HG03108 (cell line): ENCODE measurements at regions not wholly inside any gene's neighbourhood (a gene's known extent, or its start where the extent isn't known, plus 50 kb on each side); places are given as distances from the start of the nearest gene placed in this dataset.

Experiments used
- ATAC-seq: cut with Tn5 transposase; IDR thresholded peaks from one replicate; pipeline ENCODE4 v1.9.1; 2021; ENCODE audit warnings: moderate library complexity; ENCODE audit not compliant: unreplicated experiment

GRCh38 chr1:232556351-232556750, 73.6 kb downstream of the SIPA1L2 start:
- ATAC-seq, result no peak

- no peak for ATAC-seq
Measured at GRCh38 chr1:232555494-232556210, 74.3 kb downstream of the SIPA1L2 start.

DNA sequence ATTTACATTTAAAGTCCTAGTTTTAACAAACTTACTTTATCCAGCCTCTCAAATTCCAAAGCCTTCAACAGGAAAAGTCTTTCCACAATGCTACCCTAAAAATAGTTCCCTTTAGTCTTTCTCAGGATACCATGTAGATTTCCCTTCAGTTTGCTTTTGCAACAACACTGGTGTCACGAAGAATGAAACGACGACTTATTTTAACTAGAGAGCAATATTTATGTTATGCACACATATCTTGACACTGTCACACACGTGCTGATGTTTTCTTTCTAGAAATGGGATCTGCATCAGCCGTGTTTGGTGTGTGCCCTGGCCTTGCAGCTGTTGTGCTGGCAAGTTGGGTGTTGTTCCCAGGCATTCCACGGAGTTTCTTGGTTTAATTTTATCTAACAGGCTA, 75.5 kb downstream of the SIPA1L2 start:
- no peak for ATAC-seq

GRCh38 chr1:232553809-232554208, 76.1 kb downstream of the SIPA1L2 start:
- no peak for ATAC-seq

- ATAC-seq, result no peak
Measured at GRCh38 chr1:232553050-232553754, 76.7 kb downstream of the SIPA1L2 start.

DNA sequence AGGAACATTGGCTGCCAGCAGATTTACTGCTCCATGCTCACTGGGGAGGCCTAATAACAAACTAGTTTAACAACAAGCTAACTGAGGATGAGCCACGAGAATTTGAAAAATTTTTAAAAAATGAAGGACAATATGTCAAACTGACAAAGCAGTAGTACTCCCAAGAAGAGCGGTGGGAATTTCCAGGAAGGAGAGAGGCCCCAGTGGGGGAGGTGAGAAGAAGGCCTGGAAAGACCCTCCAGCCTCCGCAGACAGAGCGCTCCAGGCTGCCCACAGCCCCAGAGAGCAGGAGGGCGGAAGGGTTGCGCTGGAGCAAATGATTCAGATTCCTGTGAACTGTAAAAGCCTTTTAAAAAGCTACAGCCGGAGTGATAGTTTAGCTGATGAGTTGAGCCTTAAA, 78.5 kb downstream of the SIPA1L2 start:
- no peak for ATAC-seq

DNA sequence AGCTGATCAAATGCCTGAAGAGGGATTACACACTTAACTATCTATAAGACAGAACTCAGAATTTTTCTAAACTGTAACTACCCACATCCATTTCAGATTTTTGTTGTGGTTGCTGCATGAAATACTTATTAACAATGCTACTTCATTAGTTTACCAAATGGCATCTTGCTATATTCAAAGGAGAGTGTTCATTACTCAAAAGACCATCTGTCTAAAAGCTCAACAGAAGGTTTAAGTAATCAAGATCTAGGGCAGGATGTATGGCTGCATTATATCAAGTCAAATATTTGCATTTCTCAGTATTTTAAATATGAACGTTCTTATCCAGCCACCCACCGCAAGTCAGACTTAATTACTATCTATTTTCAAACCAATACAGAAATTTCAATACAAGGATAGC, 79.9 kb downstream of the SIPA1L2 start:
- no peak for ATAC-seq

DNA sequence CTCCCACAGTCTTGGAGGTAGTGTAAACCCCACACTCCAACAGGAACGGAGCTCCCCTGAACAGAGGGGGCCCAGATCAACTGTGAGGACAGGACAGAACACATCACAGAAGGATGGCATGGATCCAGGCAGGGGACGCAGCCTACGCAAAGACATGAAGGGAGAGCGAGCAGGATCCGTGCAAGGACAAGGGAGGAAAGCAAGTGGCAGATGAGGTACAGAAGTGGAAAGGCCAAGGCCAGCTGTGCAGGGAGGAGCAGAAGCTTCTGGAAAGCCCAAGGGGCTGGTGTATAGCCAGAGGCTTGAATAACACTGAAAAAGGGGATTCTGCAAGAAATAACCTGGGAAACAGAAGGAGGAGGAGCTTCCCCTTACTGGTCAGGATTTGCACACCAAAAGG, 81.2 kb downstream of the SIPA1L2 start:
- no peak for ATAC-seq

DNA sequence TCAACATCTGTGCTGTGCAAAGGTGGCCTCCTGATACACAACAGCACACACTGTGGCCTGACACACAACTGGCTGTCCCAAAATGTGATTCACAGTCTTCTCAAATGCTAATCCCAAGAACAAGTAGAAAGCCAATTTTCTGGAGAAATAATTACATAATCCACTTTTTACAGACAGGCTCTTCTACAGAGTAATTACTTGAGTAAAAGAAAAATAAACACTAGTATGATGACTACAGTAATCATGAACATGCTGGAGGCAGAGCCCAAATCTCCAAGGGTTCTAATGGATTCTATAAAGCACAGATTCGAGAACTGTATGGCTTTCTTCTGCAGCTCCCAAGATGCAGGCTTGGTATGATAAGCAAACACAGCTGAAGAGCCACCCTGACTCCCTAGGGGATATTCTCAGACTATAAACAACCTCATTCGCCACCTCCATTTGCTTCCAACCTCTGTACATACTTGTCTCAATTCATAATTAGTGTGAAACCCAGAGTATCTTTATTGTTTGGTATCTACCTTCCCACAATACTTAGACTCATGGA, 81.9 kb downstream of the SIPA1L2 start:
- no peak for ATAC-seq

GRCh38 chr1:232542633-232543593, 87.0 kb downstream of the SIPA1L2 start:
- no peak for ATAC-seq

DNA sequence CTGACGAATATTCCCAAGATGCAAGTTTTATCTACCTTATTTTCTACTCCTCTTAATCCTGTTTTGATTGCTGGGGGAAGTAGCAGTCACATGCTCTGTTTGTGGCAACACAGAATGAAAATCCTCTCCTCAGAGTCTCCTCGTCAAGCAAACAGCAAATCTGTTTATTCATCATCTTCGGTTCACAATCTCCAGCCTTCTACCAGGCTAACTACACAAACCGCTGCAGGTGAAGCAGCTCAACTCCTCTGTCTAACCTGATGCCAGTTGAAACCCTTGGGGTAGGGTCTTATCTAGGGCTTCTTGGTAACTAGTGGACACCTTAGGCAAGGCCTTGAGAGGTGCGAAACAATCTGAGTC, 91.0 kb downstream of the SIPA1L2 start:
- no peak for ATAC-seq

- no peak for ATAC-seq
Measured at GRCh38 chr1:232538224-232538942, 91.5 kb downstream of the SIPA1L2 start.

- no peak for ATAC-seq
Measured at GRCh38 chr1:232534552-232535517, 95.1 kb downstream of the SIPA1L2 start.

DNA sequence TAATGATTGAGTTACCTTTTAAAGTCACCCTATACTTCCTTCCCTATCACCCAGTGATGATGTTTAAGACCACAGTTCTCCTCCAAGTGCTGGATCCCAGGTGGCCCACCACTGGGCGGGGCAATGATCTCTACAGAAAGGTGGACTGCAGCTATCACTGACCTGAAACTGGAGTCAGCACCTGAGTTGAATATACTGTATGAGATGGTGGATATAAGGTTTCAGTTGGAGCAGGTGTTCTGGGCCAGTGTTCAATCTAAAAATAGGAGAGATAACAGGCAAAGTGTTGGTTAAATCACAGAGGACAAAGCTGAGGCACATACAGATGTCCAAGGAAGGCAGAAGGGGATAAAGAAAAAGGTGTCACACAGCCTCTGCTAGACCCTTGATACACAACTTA, 96.6 kb downstream of the SIPA1L2 start:
- no peak for ATAC-seq

- no peak for ATAC-seq
Measured at GRCh38 chr1:232532901-232533300, 97.0 kb downstream of the SIPA1L2 start.

- ATAC-seq, result no peak
Measured at GRCh38 chr1:232531291-232531690, 98.6 kb downstream of the SIPA1L2 start.

- no peak for ATAC-seq
Measured at GRCh38 chr1:232529747-232530146, 100.2 kb downstream of the SIPA1L2 start.

DNA sequence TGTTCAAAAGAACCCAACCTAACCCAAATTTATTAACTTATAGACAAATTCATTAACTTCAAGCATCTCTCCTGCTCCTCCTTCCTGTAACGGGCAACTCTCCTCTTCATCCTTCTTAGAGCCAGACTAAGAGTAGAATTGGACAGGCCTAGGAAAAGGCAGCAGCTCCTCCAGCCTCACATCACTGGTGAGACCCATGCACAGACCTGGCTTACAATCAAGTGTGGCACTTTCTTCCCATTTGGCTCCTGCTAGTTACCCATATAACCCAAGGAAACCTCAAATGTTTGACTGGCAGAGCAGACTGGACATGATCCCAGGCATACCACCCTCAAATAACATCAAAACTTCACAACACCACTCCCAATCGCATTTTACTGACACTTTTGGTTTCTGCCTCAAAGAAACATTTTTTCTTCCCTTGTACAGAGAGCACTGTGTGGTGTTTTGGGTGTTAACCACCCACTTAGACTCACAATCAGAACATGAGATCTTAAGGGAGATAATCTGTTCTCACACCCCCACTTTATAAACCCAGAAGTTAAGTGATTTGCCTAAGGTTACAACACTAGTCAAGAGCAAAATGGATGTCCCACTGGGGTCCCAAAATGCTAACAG, 101.4 kb downstream of the SIPA1L2 start:
- ATAC-seq, result no peak

DNA sequence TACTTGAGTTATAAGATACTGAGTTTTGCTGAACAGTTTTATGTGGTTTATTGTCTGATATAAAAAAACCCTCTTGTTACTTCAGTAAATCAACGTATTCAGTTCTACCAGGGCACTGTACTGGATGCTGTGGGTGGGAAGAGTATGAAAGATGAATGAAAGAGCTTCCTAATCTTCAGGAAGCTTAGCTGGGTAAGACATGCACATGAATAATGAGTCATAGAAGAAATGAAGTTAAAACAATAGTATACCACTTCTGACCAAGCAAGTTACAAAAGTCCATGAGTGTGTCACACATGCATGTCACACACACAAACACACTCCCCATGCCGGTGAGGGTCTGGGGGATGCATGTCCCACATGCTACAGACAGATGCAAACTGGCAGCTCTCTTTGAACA, 105.9 kb downstream of the SIPA1L2 start:
- ATAC-seq, result no peak
